GM23338 (cell line): ENCODE measurements at regions not wholly inside any gene's neighbourhood (a gene's known extent, or its start where the extent isn't known, plus 50 kb on each side); places are given as distances from the start of the nearest gene placed in this dataset.

ENCODE experiments used
- ATAC-seq: fragments of 200-7000 bp; cut with Tn5 transposase; 3 replicates; pipeline ENCODE4 v1.9.1; 2020
- DNase-seq: peaks from one replicate; pipeline ENCODE4 v3.0.0-alpha.2; 2015; ENCODE audit warnings: low spot score
- H2AFZ ChIP-seq: fragments of 200-600 bp; sonication (generic); 2 replicates; pipeline ENCODE4 v1.8.0; 2016; ENCODE audit warnings: antibody characterized with exemption, mild to moderate bottlenecking, moderate library complexity
- H3F3A ChIP-seq: fragments of 200-600 bp; sonication (generic); replicated peaks from 2 replicates; pipeline ENCODE4 v1.8.0; 2017; ENCODE audit warnings: antibody characterized with exemption, mixed run types, low read depth
- H3K27ac ChIP-seq: fragments of 200-600 bp; sonication (generic); 2 replicates; pipeline ENCODE4 v1.6.1; 2016; ENCODE audit warnings: low read depth
- H3K27me3 ChIP-seq: fragments of 200-600 bp; sonication (generic); 2 replicates; pipeline ENCODE4 v1.8.0; 2016; ENCODE audit warnings: mild to moderate bottlenecking, mixed run types, moderate library complexity; ENCODE audit not compliant: insufficient read depth
- H3K36me3 ChIP-seq: fragments of 200-600 bp; sonication (generic); 2 replicates; pipeline ENCODE4 v1.8.0; 2016; ENCODE audit warnings: mild to moderate bottlenecking; ENCODE audit not compliant: insufficient read depth
- H3K4me1 ChIP-seq: fragments of 200-600 bp; sonication (generic); 2 replicates; pipeline ENCODE4 v1.8.0; 2016; ENCODE audit warnings: mild to moderate bottlenecking, moderate library complexity; ENCODE audit not compliant: insufficient read depth
- H3K4me2 ChIP-seq: fragments of 200-600 bp; sonication (generic); 2 replicates; pipeline ENCODE4 v1.7.1; 2017; ENCODE audit warnings: mixed run types
- H3K4me3 ChIP-seq: fragments of 200-600 bp; sonication (generic); 2 replicates; pipeline ENCODE4 v1.6.1; 2016; ENCODE audit warnings: mixed run types
- H3K79me2 ChIP-seq: fragments of 200-600 bp; sonication (generic); replicated peaks from 2 replicates; pipeline ENCODE4 v1.8.0; 2017; ENCODE audit warnings: mild to moderate bottlenecking; ENCODE audit not compliant: insufficient read depth
- H3K9me2 ChIP-seq: fragments of 200-600 bp; sonication (generic); 2 replicates; pipeline ENCODE4 v1.8.0; 2017; ENCODE audit not compliant: insufficient read depth
- H4K20me1 ChIP-seq: fragments of 200-600 bp; sonication (generic); replicated peaks from 2 replicates; pipeline ENCODE4 v1.8.0; 2017; ENCODE audit warnings: mild to moderate bottlenecking; ENCODE audit not compliant: insufficient read depth
- H3K27ac Mint-ChIP-seq: 2 replicates; pipeline ENCODE4 v1.8.0; 2020; ENCODE audit warnings: inconsistent platforms, mild to moderate bottlenecking, moderate library complexity, mixed read lengths
- H3K27me3 Mint-ChIP-seq: 3 replicates; pipeline ENCODE4 v1.8.0; 2022; ENCODE audit warnings: low read depth, mild to moderate bottlenecking, moderate library complexity, mixed read lengths, inconsistent platforms; ENCODE audit not compliant: insufficient read depth, poor library complexity
- H3K36me3 Mint-ChIP-seq: 3 replicates; pipeline ENCODE4 v1.8.0; 2021; ENCODE audit warnings: low read depth, mild to moderate bottlenecking, inconsistent platforms, moderate library complexity, mixed read lengths
- H3K4me1 Mint-ChIP-seq: 3 replicates; pipeline ENCODE4 v1.8.0; 2020; ENCODE audit warnings: mild to moderate bottlenecking, inconsistent platforms, mixed read lengths
- H3K4me3 Mint-ChIP-seq: 3 replicates; pipeline ENCODE4 v1.8.0; 2021; ENCODE audit warnings: moderate library complexity, mild to moderate bottlenecking, inconsistent platforms, mixed read lengths
- H3K9me3 Mint-ChIP-seq: 3 replicates; pipeline ENCODE4 v1.8.0; 2020; ENCODE audit warnings: moderate library complexity, mild to moderate bottlenecking, inconsistent platforms, mixed read lengths
- CREB1 ChIP-seq: fragments of 250-450 bp; sonication (Bioruptor Pico); IDR thresholded peaks from 2 replicates; pipeline ENCODE4 v1.5.0; 2020; ENCODE audit warnings: low read depth, mild to moderate bottlenecking, moderate library complexity
- ETS1 ChIP-seq: IDR thresholded peaks from 2 replicates; pipeline ENCODE4 v1.6.1; 2016; ENCODE audit warnings: antibody characterized with exemption
- EZH2 ChIP-seq: fragments of 200-600 bp; sonication (generic); IDR thresholded peaks from one replicate; pipeline ENCODE4 v1.8.0; 2017; ENCODE audit warnings: antibody characterized with exemption, mild to moderate bottlenecking, low read depth; ENCODE audit not compliant: unreplicated experiment
- NANOG ChIP-seq: IDR thresholded peaks from 2 replicates; pipeline ENCODE4 v1.6.1; 2016; ENCODE audit warnings: antibody characterized with exemption, borderline replicate concordance
- POLR2AphosphoS5 ChIP-seq: IDR thresholded peaks from 2 replicates; pipeline ENCODE4 v1.6.1; 2016; ENCODE audit warnings: antibody characterized with exemption, low read depth
- STAT1 ChIP-seq: IDR thresholded peaks from one replicate; pipeline ENCODE4 v1.6.1; 2016; ENCODE audit warnings: antibody characterized with exemption; ENCODE audit not compliant: unreplicated experiment
- ZNF114 ChIP-seq: fragments of 250-450 bp; sonication (Bioruptor Pico); IDR thresholded peaks from 2 replicates; pipeline ENCODE4 v1.5.0; 2020; ENCODE audit warnings: mild to moderate bottlenecking, moderate library complexity
- ZNF331 ChIP-seq: fragments of 250-450 bp; sonication (Bioruptor Pico); IDR thresholded peaks from 2 replicates; pipeline ENCODE4 v1.5.0; 2020; ENCODE audit warnings: low read depth, mild to moderate bottlenecking, moderate library complexity
- ZNF462 ChIP-seq: fragments of 250-450 bp; sonication (Bioruptor Pico); IDR thresholded peaks from 2 replicates; pipeline ENCODE4 v1.5.0; 2020; ENCODE audit warnings: mild to moderate bottlenecking, moderate library complexity

- TF ChIP-seq ZNF462 (no peak), EZH2 (no peak), ZNF114 (CRISPR knock-in tag) (no peak)
These were observed 145.3 kb downstream of the FOXL1 start (continued) for GRCh38 chr16:86723689-86724088.

GRCh38 chr16:86725401-86725800 is 147.1 kb downstream of the FOXL1 start:
- H2AFZ ChIP-seq = no peak overlapping the region
- Mint-ChIP-seq H3K4me3 (no peak overlapping the region), H3K4me1 (peaks cover 15% of the 10 kb centered on the region), H3K27me3 (peaks cover 4% of the 10 kb centered on the region), H3K27ac (no peak overlapping the region), H3K9me3 (no peaks in the 10 kb centered on the region), H3K36me3 (no peaks in the 10 kb centered on the region)
- H3F3A ChIP-seq = no peaks in the 10 kb centered on the region
- H3K4me2 ChIP-seq = no peak overlapping the region
- TF ChIP-seq EZH2 (no peak), ZNF331 (CRISPR knock-in tag) (no peak)
- no peaks in the 10 kb centered on the region for H3K79me2 ChIP-seq
- H3K4me1 ChIP-seq = peaks cover 5% of the 10 kb centered on the region; the same call in 1 of the 2 replicates
- DNase-seq (no peak), ATAC-seq (no peak)
- H3K4me3 ChIP-seq = no peak overlapping the region
- no peaks in the 10 kb centered on the region for H3K36me3 ChIP-seq
- no peaks in the 10 kb centered on the region for H3K27me3 ChIP-seq
- H3K9me2 ChIP-seq = no peaks in the 10 kb centered on the region
- H4K20me1 ChIP-seq = no peaks in the 10 kb centered on the region
- no peak overlapping the region for H3K27ac ChIP-seq

- H3K27ac Mint-ChIP-seq = no peak overlapping the region
- Histone ChIP-seq H3F3A (no peaks in the 10 kb centered on the region), H3K4me2 (no peak overlapping the region), H3K36me3 (no peaks in the 10 kb centered on the region), H2AFZ (no peak overlapping the region), H3K27me3 (no peaks in the 10 kb centered on the region), H3K27ac (no peak overlapping the region), H3K9me2 (no peaks in the 10 kb centered on the region), H4K20me1 (no peaks in the 10 kb centered on the region), H3K79me2 (no peaks in the 10 kb centered on the region), H3K4me1 (no peaks in the 10 kb centered on the region), H3K4me3 (no peak overlapping the region)
- peaks cover 4% of the 10 kb centered on the region for H3K27me3 Mint-ChIP-seq
- no peaks in the 10 kb centered on the region for H3K36me3 Mint-ChIP-seq
- H3K4me1 Mint-ChIP-seq = peaks cover 16% of the 10 kb centered on the region
- DNase-seq (no peak), ATAC-seq (no peak)
- no peak overlapping the region for H3K4me3 Mint-ChIP-seq
- H3K9me3 Mint-ChIP-seq = no peaks in the 10 kb centered on the region
- TF ChIP-seq ZNF331 (CRISPR knock-in tag) (no peak), STAT1 (no peak), POLR2AphosphoS5 (no peak), CREB1 (CRISPR knock-in tag) (no peak), NANOG (no peak), ETS1 (no peak), EZH2 (no peak)
These were observed 148.0 kb downstream of the FOXL1 start for GRCh38 chr16:86726340-86726739.
